ENCODE measurements at regions not wholly inside any gene's neighbourhood (a gene's known extent, or its start where the extent isn't known, plus 50 kb on each side); places are given as distances from the start of the nearest gene placed in this dataset.

GRCh38 chr3:17840651-17841050, 98.2 kb upstream of the TBC1D5 start:
- Histone ChIP-seq H3K27ac (ENCODE audit: low read depth in 2 of 2, low read length in 2 of 2) (no peak overlapping the region), H3K4me1 (ENCODE audit: control insufficient read depth in 2 of 3, insufficient read depth in 2 of 3, low read depth in 1 of 3, low read length in 3 of 3) (no peaks in the 10 kb centered on the region), H3K36me3 (ENCODE audit: control insufficient read depth in 2 of 3, insufficient read depth in 3 of 3, low read length in 3 of 3) (no peaks in the 10 kb centered on the region), H3K4me3 (ENCODE audit: low read length in 3 of 3) (no peak overlapping the region), H3K9ac (ENCODE audit: low read length in 3 of 3) (no peak overlapping the region), H3K9me3 (ENCODE audit: control insufficient read depth in 2 of 3, insufficient read depth in 1 of 3, low read length in 3 of 3) (no peaks in the 10 kb centered on the region), H3K27me3 (ENCODE audit: control insufficient read depth, insufficient read depth, low read length) (no peaks in the 10 kb centered on the region)
- DNase-seq (no peak), FAIRE-seq (no peak)
- TF ChIP-seq, protein P1, sequence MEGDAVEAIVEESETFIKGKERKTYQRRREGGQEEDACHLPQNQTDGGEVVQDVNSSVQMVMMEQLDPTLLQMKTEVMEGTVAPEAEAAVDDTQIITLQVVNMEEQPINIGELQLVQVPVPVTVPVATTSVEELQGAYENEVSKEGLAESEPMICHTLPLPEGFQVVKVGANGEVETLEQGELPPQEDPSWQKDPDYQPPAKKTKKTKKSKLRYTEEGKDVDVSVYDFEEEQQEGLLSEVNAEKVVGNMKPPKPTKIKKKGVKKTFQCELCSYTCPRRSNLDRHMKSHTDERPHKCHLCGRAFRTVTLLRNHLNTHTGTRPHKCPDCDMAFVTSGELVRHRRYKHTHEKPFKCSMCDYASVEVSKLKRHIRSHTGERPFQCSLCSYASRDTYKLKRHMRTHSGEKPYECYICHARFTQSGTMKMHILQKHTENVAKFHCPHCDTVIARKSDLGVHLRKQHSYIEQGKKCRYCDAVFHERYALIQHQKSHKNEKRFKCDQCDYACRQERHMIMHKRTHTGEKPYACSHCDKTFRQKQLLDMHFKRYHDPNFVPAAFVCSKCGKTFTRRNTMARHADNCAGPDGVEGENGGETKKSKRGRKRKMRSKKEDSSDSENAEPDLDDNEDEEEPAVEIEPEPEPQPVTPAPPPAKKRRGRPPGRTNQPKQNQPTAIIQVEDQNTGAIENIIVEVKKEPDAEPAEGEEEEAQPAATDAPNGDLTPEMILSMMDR (IDR thresholded peaks at IDR 0.05; ENCODE audit: borderline replicate concordance, extremely low read depth, insufficient read depth): no peak
- intact Hi-C loops (cut with DNase I): loop anchor here (10.0 kb wide), 1 partner anchor 406 kb away; no protein-coding TSS in a partner anchor

DNA sequence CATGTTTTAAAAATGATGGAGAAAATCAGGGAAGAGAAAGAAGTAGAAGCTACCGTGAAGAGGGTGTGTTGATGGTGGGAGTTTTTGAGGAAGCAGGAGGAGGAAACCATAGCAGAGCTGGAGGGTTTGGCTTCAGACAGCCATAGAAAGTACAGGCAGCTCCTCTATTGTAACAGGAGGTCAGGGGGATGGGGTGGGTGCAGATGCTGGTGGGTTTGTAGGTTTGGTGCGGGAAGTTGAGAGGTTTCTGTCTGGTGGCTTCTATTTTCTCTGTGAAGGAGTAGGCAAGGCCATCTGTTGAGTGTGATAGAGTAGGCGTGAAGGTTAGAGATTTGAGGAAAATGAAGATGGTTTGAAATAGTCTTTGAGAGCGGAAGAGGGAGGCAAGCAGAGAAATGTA, 97.7 kb upstream of the TBC1D5 start:
- FAIRE-seq (no peak), DNase-seq (no peak)
- Histone ChIP-seq H3K27me3 (ENCODE audit: control insufficient read depth, insufficient read depth, low read length) (no peaks in the 10 kb centered on the region), H3K27ac (ENCODE audit: low read depth in 2 of 2, low read length in 2 of 2) (no peak overlapping the region), H3K36me3 (ENCODE audit: control insufficient read depth in 2 of 3, insufficient read depth in 3 of 3, low read length in 3 of 3) (no peaks in the 10 kb centered on the region), H3K4me3 (ENCODE audit: low read length in 3 of 3) (no peak overlapping the region), H3K9me3 (ENCODE audit: control insufficient read depth in 2 of 3, insufficient read depth in 1 of 3, low read length in 3 of 3) (no peaks in the 10 kb centered on the region), H3K9ac (ENCODE audit: low read length in 3 of 3) (no peak overlapping the region), H3K4me1 (ENCODE audit: control insufficient read depth in 2 of 3, insufficient read depth in 2 of 3, low read depth in 1 of 3, low read length in 3 of 3) (no peaks in the 10 kb centered on the region)
- intact Hi-C loops (cut with DNase I): loop anchor here (10.0 kb wide), 1 partner anchor 405 kb away; no protein-coding TSS in a partner anchor
- TF ChIP-seq, protein P1 (IDR thresholded peaks at IDR 0.05; ENCODE audit: borderline replicate concordance, extremely low read depth, insufficient read depth): no peak

- Histone ChIP-seq H3K9me3 (ENCODE audit: control insufficient read depth in 2 of 3, insufficient read depth in 1 of 3, low read length in 3 of 3) (no peaks in the 10 kb centered on the region), H3K9ac (ENCODE audit: low read length in 3 of 3) (no peak overlapping the region), H3K27me3 (ENCODE audit: control insufficient read depth, insufficient read depth, low read length) (no peaks in the 10 kb centered on the region), H3K4me3 (ENCODE audit: low read length in 3 of 3) (no peak overlapping the region), H3K4me1 (ENCODE audit: control insufficient read depth in 2 of 3, insufficient read depth in 2 of 3, low read depth in 1 of 3, low read length in 3 of 3) (no peaks in the 10 kb centered on the region), H3K36me3 (ENCODE audit: control insufficient read depth in 2 of 3, insufficient read depth in 3 of 3, low read length in 3 of 3) (no peaks in the 10 kb centered on the region), H3K27ac (ENCODE audit: low read depth in 2 of 2, low read length in 2 of 2) (no peak overlapping the region)
- FAIRE-seq: no peak
- TF ChIP-seq, protein P1 (IDR thresholded peaks at IDR 0.05; ENCODE audit: borderline replicate concordance, extremely low read depth, insufficient read depth): no peak
- DNase-seq: no peak
- intact Hi-C loops (cut with DNase I): no loop called here
These were observed 94.5 kb upstream of the TBC1D5 start for GRCh38 chr3:17836919-17837318.

DNA sequence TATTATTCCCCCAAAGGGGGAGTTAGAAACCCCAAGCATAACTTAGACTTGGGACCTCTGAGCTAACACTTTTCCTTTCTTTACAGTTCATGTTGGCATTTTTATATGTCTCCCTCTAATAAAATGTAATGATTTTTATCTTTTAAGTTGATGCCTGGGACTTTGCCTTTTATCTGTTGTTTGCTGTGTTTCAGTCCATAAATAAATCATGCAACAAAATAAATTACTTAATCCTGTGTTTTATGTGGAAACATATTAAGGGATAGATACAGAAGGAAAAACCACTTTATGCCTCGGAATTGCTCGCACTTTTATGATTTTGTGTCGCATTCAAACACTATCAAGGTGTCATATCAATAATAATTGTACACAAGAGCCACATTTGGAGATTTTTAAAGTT, 93.7 kb upstream of the TBC1D5 start:
- H3K4me3 ChIP-seq (ENCODE audit: low read length in 3 of 3): no peak overlapping the region
- TF ChIP-seq, protein P1 (IDR thresholded peaks at IDR 0.05; ENCODE audit: borderline replicate concordance, extremely low read depth, insufficient read depth): no peak
- H3K36me3 ChIP-seq (ENCODE audit: control insufficient read depth in 2 of 3, insufficient read depth in 3 of 3, low read length in 3 of 3): no peaks in the 10 kb centered on the region
- no peaks in the 10 kb centered on the region for H3K4me1 ChIP-seq (ENCODE audit: control insufficient read depth in 2 of 3, insufficient read depth in 2 of 3, low read depth in 1 of 3, low read length in 3 of 3)
- DNase-seq (peak in 2 of 5 donors; percentile 5 to 35), FAIRE-seq (no peak)
- intact Hi-C loops (cut with DNase I): no loop called here
- H3K9me3 ChIP-seq (ENCODE audit: control insufficient read depth in 2 of 3, insufficient read depth in 1 of 3, low read length in 3 of 3): no peaks in the 10 kb centered on the region
- no peak overlapping the region for H3K9ac ChIP-seq (ENCODE audit: low read length in 3 of 3)
- H3K27ac ChIP-seq (ENCODE audit: low read depth in 2 of 2, low read length in 2 of 2): no peak overlapping the region
- no peaks in the 10 kb centered on the region for H3K27me3 ChIP-seq (ENCODE audit: control insufficient read depth, insufficient read depth, low read length)

All from kidney (tissue), 13 donors.